GM19438 (cell line): ENCODE measurements at regions not wholly inside any gene's neighbourhood (a gene's known extent, or its start where the extent isn't known, plus 50 kb on each side); places are given as distances from the start of the nearest gene placed in this dataset.

Experiments used
- ATAC-seq: cut with Tn5 transposase; IDR thresholded peaks from one replicate; pipeline ENCODE4 v1.9.1; 2021; ENCODE audit warnings: low read depth; ENCODE audit not compliant: unreplicated experiment

- ATAC-seq, result no peak
These were observed 52.5 kb downstream of the EPRS1 start for GRCh38 chr1:219993554-219994433.

GRCh38 chr1:219991919-219992318, 54.4 kb downstream of the EPRS1 start:
- no peak for ATAC-seq

- ATAC-seq, result no peak
These were observed 54.8 kb downstream of the EPRS1 start for GRCh38 chr1:219991511-219991810.

- ATAC-seq, result no peak
These were observed 55.4 kb downstream of the EPRS1 start for GRCh38 chr1:219990782-219991510.

- no peak for ATAC-seq
These were observed 56.5 kb downstream of the EPRS1 start for GRCh38 chr1:219989766-219990165.

- ATAC-seq, result no peak
These were observed 57.5 kb downstream of the EPRS1 start for GRCh38 chr1:219988818-219989217.

GRCh38 chr1:219988387-219988786, 57.9 kb downstream of the EPRS1 start:
- peak; percentile 81 for ATAC-seq

- ATAC-seq, result no peak
These were observed 59.0 kb upstream of the SLC30A10 start for GRCh38 chr1:219987325-219987724.

GRCh38 chr1:219985169-219985568, 56.8 kb upstream of the SLC30A10 start:
- no peak for ATAC-seq
